Epithelial cell of esophagus (primary cell): ENCODE measurements at regions not wholly inside any gene's neighbourhood (a gene's known extent, or its start where the extent isn't known, plus 50 kb on each side); places are given as distances from the start of the nearest gene placed in this dataset.

Experiments
- DNase-seq: peaks from one replicate; pipeline ENCODE4 v3.0.0; 2010; ENCODE audit warnings: low read depth
- H3K4me3 ChIP-seq: 2 replicates; pipeline ENCODE4 v1.5.1; 2011; ENCODE audit warnings: mild to moderate bottlenecking, low read length, control low read depth
- CTCF ChIP-seq: IDR thresholded peaks from 2 replicates; pipeline ENCODE4 v1.5.1; 2011; ENCODE audit warnings: low read depth, mild to moderate bottlenecking, low read length, control low read depth, inconsistent platforms; ENCODE audit not compliant: insufficient read depth; ENCODE audit errors: missing control alignments

GRCh38 chr10:36802490-36803153 lies 322.8 kb upstream of the ANKRD30A start:
- no peak overlapping the region for H3K4me3 ChIP-seq
- DNase-seq: no peak
- no peak for TF ChIP-seq CTCF

GRCh38 chr10:36801660-36802059 lies 323.7 kb upstream of the ANKRD30A start:
- DNase-seq: no peak
- no peak overlapping the region for H3K4me3 ChIP-seq
- no peak for TF ChIP-seq CTCF

- no peak overlapping the region for H3K4me3 ChIP-seq
- DNase-seq: no peak
- no peak for TF ChIP-seq CTCF
Observed at GRCh38 chr10:36794981-36795380, 330.4 kb upstream of the ANKRD30A start.

DNA sequence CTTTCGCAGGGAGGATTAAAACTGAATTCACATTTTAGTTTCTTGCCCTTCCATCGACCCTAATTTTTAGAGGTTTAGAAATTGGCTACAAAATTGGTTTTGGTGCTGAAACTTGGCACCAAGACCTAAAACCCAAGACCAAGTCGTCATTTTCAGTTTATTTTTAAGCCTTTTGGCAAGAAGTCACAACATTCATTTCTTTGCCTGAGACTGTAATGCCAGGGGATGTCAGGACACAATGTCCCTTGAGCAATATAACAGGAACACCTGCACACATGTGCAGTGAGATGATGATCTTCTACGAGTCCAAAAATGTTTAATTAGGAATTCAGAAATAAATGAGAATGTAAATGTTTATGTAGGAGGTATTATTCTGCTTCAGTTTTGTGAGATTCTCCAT lies 335.4 kb upstream of the ANKRD30A start:
- no peak overlapping the region for H3K4me3 ChIP-seq
- no peak for TF ChIP-seq CTCF
- no peak for DNase-seq

GRCh38 chr10:36788152-36788551 lies 337.2 kb upstream of the ANKRD30A start:
- no peak for TF ChIP-seq CTCF
- DNase-seq: no peak
- no peak overlapping the region for H3K4me3 ChIP-seq

GRCh38 chr10:36783400-36783799 lies 342.0 kb upstream of the ANKRD30A start:
- DNase-seq: no peak
- TF ChIP-seq CTCF: no peak
- H3K4me3 ChIP-seq: no peak overlapping the region

GRCh38 chr10:36781570-36781969 lies 343.8 kb upstream of the ANKRD30A start:
- no peak for DNase-seq
- H3K4me3 ChIP-seq: no peak overlapping the region
- no peak for TF ChIP-seq CTCF
